ENCODE measurements at regions not wholly inside any gene's neighbourhood (a gene's known extent, or its start where the extent isn't known, plus 50 kb on each side); places are given as distances from the start of the nearest gene placed in this dataset.

- H3K4me3 ChIP-seq (ENCODE audit: low read length in 2 of 2): no peak overlapping the region
- intact Hi-C loops (cut with micrococcal nuclease): no loop called here
- H3K27me3 Mint-ChIP-seq: peaks cover 0 to 4% of the 10 kb centered on the region in 2 donors
- H3K4me1 ChIP-seq (ENCODE audit: insufficient read depth, low read length): no peaks in the 10 kb centered on the region
- POLR2A ChIA-PET (ENCODE audit: partially characterized antibody): no interaction called here
- no peak overlapping the region for H3K4me3 Mint-ChIP-seq
- CTCF ChIA-PET (ENCODE audit: partially characterized antibody): no interaction called here
- H3K27ac ChIP-seq (ENCODE audit: low read depth, low read length): no peak overlapping the region
- H3K27ac Mint-ChIP-seq: no peak overlapping the region
- no peaks in the 10 kb centered on the region for H3K27me3 ChIP-seq (ENCODE audit: insufficient read depth, low read length)
- no peaks in the 10 kb centered on the region for H3K36me3 Mint-ChIP-seq
- H3K36me3 ChIP-seq (ENCODE audit: insufficient read depth, low read length): no peaks in the 10 kb centered on the region
- no peak for DNase-seq
- no peaks in the 10 kb centered on the region for H3K9me3 ChIP-seq (ENCODE audit: control insufficient read depth in 1 of 2, low read length in 2 of 2)
- H3K9me3 Mint-ChIP-seq: peaks cover 0 to 14% (median 4%) of the 10 kb centered on the region in 8 donors
- no peaks in the 10 kb centered on the region for H3K4me1 Mint-ChIP-seq
These were observed 91.1 kb downstream of the TNFRSF13B start for GRCh38 chr17:16880843-16881230.

- Histone ChIP-seq H3K4me1 (ENCODE audit: insufficient read depth, low read length) (no peaks in the 10 kb centered on the region), H3K27ac (ENCODE audit: low read depth, low read length) (no peak overlapping the region), H3K4me3 (ENCODE audit: low read length in 2 of 2) (no peak overlapping the region), H3K27me3 (ENCODE audit: insufficient read depth, low read length) (no peaks in the 10 kb centered on the region), H3K36me3 (ENCODE audit: insufficient read depth, low read length) (no peaks in the 10 kb centered on the region), H3K9me3 (ENCODE audit: control insufficient read depth in 1 of 2, low read length in 2 of 2) (no peaks in the 10 kb centered on the region)
- no peaks in the 10 kb centered on the region for H3K4me1 Mint-ChIP-seq
- peaks cover 0 to 4% of the 10 kb centered on the region in 2 donors for H3K27me3 Mint-ChIP-seq
- CTCF ChIA-PET (ENCODE audit: partially characterized antibody): no interaction called here
- H3K4me3 Mint-ChIP-seq: no peak overlapping the region
- DNase-seq: no peak
- intact Hi-C loops (cut with micrococcal nuclease): no loop called here
- POLR2A ChIA-PET (ENCODE audit: partially characterized antibody): no interaction called here
- peaks cover 0 to 14% (median 4%) of the 10 kb centered on the region in 8 donors for H3K9me3 Mint-ChIP-seq
- H3K36me3 Mint-ChIP-seq: no peaks in the 10 kb centered on the region
- peak overlapping the region in 1 of 7 donors; percentile 23 for H3K27ac Mint-ChIP-seq
These were observed 91.6 kb downstream of the TNFRSF13B start for GRCh38 chr17:16880121-16880842.

- no peaks in the 10 kb centered on the region for H3K4me1 ChIP-seq (ENCODE audit: insufficient read depth, low read length)
- POLR2A ChIA-PET (ENCODE audit: partially characterized antibody): no interaction called here
- no peaks in the 10 kb centered on the region for H3K9me3 ChIP-seq (ENCODE audit: control insufficient read depth in 1 of 2, low read length in 2 of 2)
- H3K9me3 Mint-ChIP-seq: peaks cover 0 to 14% (median 4%) of the 10 kb centered on the region in 8 donors
- CTCF ChIA-PET (ENCODE audit: partially characterized antibody): no interaction called here
- H3K4me3 ChIP-seq (ENCODE audit: low read length in 2 of 2): no peak overlapping the region
- H3K4me3 Mint-ChIP-seq: no peak overlapping the region
- peaks cover 0 to 4% of the 10 kb centered on the region in 2 donors for H3K27me3 Mint-ChIP-seq
- H3K27ac ChIP-seq (ENCODE audit: low read depth, low read length): no peak overlapping the region
- intact Hi-C loops (cut with micrococcal nuclease): no loop called here
- H3K36me3 Mint-ChIP-seq: no peaks in the 10 kb centered on the region
- no peaks in the 10 kb centered on the region for H3K27me3 ChIP-seq (ENCODE audit: insufficient read depth, low read length)
- H3K36me3 ChIP-seq (ENCODE audit: insufficient read depth, low read length): no peaks in the 10 kb centered on the region
- no peaks in the 10 kb centered on the region for H3K4me1 Mint-ChIP-seq
- no peak for DNase-seq
- peak overlapping the region in 1 of 7 donors; percentile 23 for H3K27ac Mint-ChIP-seq
These were observed 92.2 kb downstream of the TNFRSF13B start for GRCh38 chr17:16879686-16880085.

- Histone ChIP-seq H3K27me3 (ENCODE audit: insufficient read depth, low read length) (no peaks in the 10 kb centered on the region), H3K4me1 (ENCODE audit: insufficient read depth, low read length) (no peaks in the 10 kb centered on the region), H3K9me3 (ENCODE audit: control insufficient read depth in 1 of 2, low read length in 2 of 2) (no peaks in the 10 kb centered on the region), H3K4me3 (ENCODE audit: low read length in 2 of 2) (no peak overlapping the region), H3K36me3 (ENCODE audit: insufficient read depth, low read length) (no peaks in the 10 kb centered on the region), H3K27ac (ENCODE audit: low read depth, low read length) (no peak overlapping the region)
- CTCF ChIA-PET (ENCODE audit: partially characterized antibody): no interaction called here
- Mint-ChIP-seq H3K9me3 (peaks cover 0 to 14% (median 4%) of the 10 kb centered on the region in 8 donors), H3K27ac (no peak overlapping the region), H3K4me1 (no peaks in the 10 kb centered on the region), H3K4me3 (no peak overlapping the region), H3K36me3 (no peaks in the 10 kb centered on the region), H3K27me3 (peaks cover 0 to 4% of the 10 kb centered on the region in 2 donors)
- DNase-seq: no peak
- POLR2A ChIA-PET (ENCODE audit: partially characterized antibody): no interaction called here
- intact Hi-C loops (cut with micrococcal nuclease): no loop called here
These were observed 93.3 kb downstream of the TNFRSF13B start for GRCh38 chr17:16878606-16879005.

- Mint-ChIP-seq H3K27ac (no peak overlapping the region), H3K9me3 (peaks cover 0 to 14% (median 4%) of the 10 kb centered on the region in 8 donors), H3K4me3 (no peak overlapping the region), H3K4me1 (no peaks in the 10 kb centered on the region), H3K27me3 (peaks cover 0 to 4% of the 10 kb centered on the region in 2 donors), H3K36me3 (no peaks in the 10 kb centered on the region)
- Histone ChIP-seq H3K4me3 (ENCODE audit: low read length in 2 of 2) (no peak overlapping the region), H3K27me3 (ENCODE audit: insufficient read depth, low read length) (no peaks in the 10 kb centered on the region), H3K9me3 (ENCODE audit: control insufficient read depth in 1 of 2, low read length in 2 of 2) (no peaks in the 10 kb centered on the region), H3K4me1 (ENCODE audit: insufficient read depth, low read length) (no peaks in the 10 kb centered on the region), H3K36me3 (ENCODE audit: insufficient read depth, low read length) (no peaks in the 10 kb centered on the region), H3K27ac (ENCODE audit: low read depth, low read length) (no peak overlapping the region)
- ChIA-PET CTCF (ENCODE audit: partially characterized antibody) (no interaction called here), POLR2A (ENCODE audit: partially characterized antibody) (no interaction called here)
- intact Hi-C loops (cut with micrococcal nuclease): no loop called here
- DNase-seq: no peak
These were observed 93.8 kb downstream of the TNFRSF13B start for GRCh38 chr17:16878084-16878483.

GRCh38 chr17:16877099-16877498 is 94.8 kb downstream of the TNFRSF13B start:
- Histone ChIP-seq H3K9me3 (ENCODE audit: control insufficient read depth in 1 of 2, low read length in 2 of 2) (no peaks in the 10 kb centered on the region), H3K4me1 (ENCODE audit: insufficient read depth, low read length) (no peaks in the 10 kb centered on the region), H3K36me3 (ENCODE audit: insufficient read depth, low read length) (no peaks in the 10 kb centered on the region), H3K27me3 (ENCODE audit: insufficient read depth, low read length) (no peaks in the 10 kb centered on the region), H3K27ac (ENCODE audit: low read depth, low read length) (no peak overlapping the region), H3K4me3 (ENCODE audit: low read length in 2 of 2) (no peak overlapping the region)
- ChIA-PET CTCF (ENCODE audit: partially characterized antibody) (no interaction called here), POLR2A (ENCODE audit: partially characterized antibody) (no interaction called here)
- Mint-ChIP-seq H3K9me3 (peaks cover 0 to 14% (median 4%) of the 10 kb centered on the region in 8 donors), H3K4me1 (no peaks in the 10 kb centered on the region), H3K27me3 (peaks cover 0 to 4% of the 10 kb centered on the region in 2 donors), H3K4me3 (no peak overlapping the region), H3K36me3 (no peaks in the 10 kb centered on the region), H3K27ac (no peak overlapping the region)
- no peak for DNase-seq
- intact Hi-C loops (cut with micrococcal nuclease): no loop called here

- DNase-seq: no peak
These were observed 96.3 kb downstream of the TNFRSF13B start for GRCh38 chr17:16875662-16876061.

More at GRCh38 chr17:16875662-16876061, 96.3 kb downstream of the TNFRSF13B start:
- Histone ChIP-seq H3K27ac (ENCODE audit: low read depth, low read length) (no peak overlapping the region), H3K4me3 (ENCODE audit: low read length in 2 of 2) (no peak overlapping the region), H3K27me3 (ENCODE audit: insufficient read depth, low read length) (no peaks in the 10 kb centered on the region), H3K9me3 (ENCODE audit: control insufficient read depth in 1 of 2, low read length in 2 of 2) (no peaks in the 10 kb centered on the region), H3K36me3 (ENCODE audit: insufficient read depth, low read length) (no peaks in the 10 kb centered on the region), H3K4me1 (ENCODE audit: insufficient read depth, low read length) (no peaks in the 10 kb centered on the region)
- ChIA-PET POLR2A (ENCODE audit: partially characterized antibody) (no interaction called here), CTCF (ENCODE audit: partially characterized antibody) (no interaction called here)
- H3K4me3 Mint-ChIP-seq: no peak overlapping the region
- H3K4me1 Mint-ChIP-seq: no peaks in the 10 kb centered on the region
- intact Hi-C loops (cut with micrococcal nuclease): no loop called here
- peaks cover 0 to 4% of the 10 kb centered on the region in 2 donors for H3K27me3 Mint-ChIP-seq
- peaks cover 0 to 14% (median 4%) of the 10 kb centered on the region in 8 donors for H3K9me3 Mint-ChIP-seq
- H3K27ac Mint-ChIP-seq: no peak overlapping the region
- H3K36me3 Mint-ChIP-seq: no peaks in the 10 kb centered on the region
